MM.1S (cell line): ENCODE measurements at regions not wholly inside any gene's neighbourhood (a gene's known extent, or its start where the extent isn't known, plus 50 kb on each side); places are given as distances from the start of the nearest gene placed in this dataset.

ENCODE experiments used
- DNase-seq: peaks from one replicate; pipeline ENCODE4 v3.0.0-alpha.2; 2015
- H2AFZ ChIP-seq: fragments of 300-600 bp; sonication (generic); 2 replicates; pipeline ENCODE4 v1.6.0; 2016; ENCODE audit warnings: antibody characterized with exemption, low read length
- H3F3A ChIP-seq: fragments of 300-600 bp; sonication (generic); 2 replicates; pipeline ENCODE4 v1.6.1; 2016; ENCODE audit warnings: mild to moderate bottlenecking, antibody characterized with exemption, low read length, moderate library complexity, mixed read lengths; ENCODE audit not compliant: insufficient read depth
- H3K27ac ChIP-seq: fragments of 300-600 bp; sonication (generic); 2 replicates; pipeline ENCODE4 v1.5.1; 2016; ENCODE audit warnings: mild to moderate bottlenecking, low read length
- H3K27me3 ChIP-seq: fragments of 300-600 bp; sonication (generic); replicated peaks from 2 replicates; pipeline ENCODE4 v1.6.0; 2016; ENCODE audit warnings: low read length; ENCODE audit not compliant: insufficient read depth
- H3K36me3 ChIP-seq: fragments of 300-600 bp; sonication (generic); replicated peaks from 2 replicates; pipeline ENCODE4 v1.6.1; 2016; ENCODE audit warnings: mild to moderate bottlenecking, low read length, mixed read lengths; ENCODE audit not compliant: insufficient read depth
- H3K4me1 ChIP-seq: fragments of 300-600 bp; sonication (generic); 2 replicates; pipeline ENCODE4 v1.6.1; 2016; ENCODE audit warnings: low read length, mixed read lengths
- H3K4me2 ChIP-seq: fragments of 300-600 bp; sonication (generic); 2 replicates; pipeline ENCODE4 v1.6.0; 2016; ENCODE audit warnings: low read depth, low read length
- H3K4me3 ChIP-seq: fragments of 300-600 bp; sonication (generic); 2 replicates; pipeline ENCODE4 v1.5.1; 2016; ENCODE audit warnings: low read length, mixed read lengths
- H3K79me2 ChIP-seq: fragments of 300-600 bp; sonication (generic); 2 replicates; pipeline ENCODE4 v1.6.1; 2016; ENCODE audit warnings: mixed run types, low read length, mixed read lengths
- H3K9ac ChIP-seq: fragments of 300-600 bp; sonication (generic); 2 replicates; pipeline ENCODE4 v1.6.1; 2016; ENCODE audit warnings: low read length, mixed read lengths
- H3K9me2 ChIP-seq: fragments of 300-600 bp; sonication (generic); replicated peaks from 2 replicates; pipeline ENCODE4 v1.6.1; 2016; ENCODE audit warnings: mild to moderate bottlenecking, low read length, mixed read lengths; ENCODE audit not compliant: insufficient read depth
- H3K9me3 ChIP-seq: fragments of 300-600 bp; sonication (generic); replicated peaks from 2 replicates; pipeline ENCODE4 v1.6.1; 2016; ENCODE audit warnings: mild to moderate bottlenecking, low read length, mixed read lengths; ENCODE audit not compliant: insufficient read depth
- H4K20me1 ChIP-seq: fragments of 300-600 bp; sonication (generic); 2 replicates; pipeline ENCODE4 v1.6.1; 2016; ENCODE audit warnings: mild to moderate bottlenecking, low read length, moderate library complexity, mixed read lengths; ENCODE audit not compliant: insufficient read depth
- EZH2 ChIP-seq: fragments of 300-600 bp; sonication (generic); optimal IDR thresholded peaks from 2 replicates; pipeline ENCODE3; 2017; ENCODE audit warnings: low read depth, mild to moderate bottlenecking, antibody characterized with exemption, low read length, mixed read lengths
- EZH2phosphoT487 ChIP-seq: fragments of 300-600 bp; sonication (generic); IDR thresholded peaks from 2 replicates; pipeline ENCODE4 v1.6.1; 2018; ENCODE audit warnings: antibody characterized with exemption, low read length
- TF ChIP-seq, protein P1 (sequence below): fragments of 300-600 bp; sonication (generic); IDR thresholded peaks from 2 replicates; pipeline ENCODE4 v1.5.1; 2016; ENCODE audit warnings: antibody characterized with exemption, low read length, mixed read lengths

DNA sequence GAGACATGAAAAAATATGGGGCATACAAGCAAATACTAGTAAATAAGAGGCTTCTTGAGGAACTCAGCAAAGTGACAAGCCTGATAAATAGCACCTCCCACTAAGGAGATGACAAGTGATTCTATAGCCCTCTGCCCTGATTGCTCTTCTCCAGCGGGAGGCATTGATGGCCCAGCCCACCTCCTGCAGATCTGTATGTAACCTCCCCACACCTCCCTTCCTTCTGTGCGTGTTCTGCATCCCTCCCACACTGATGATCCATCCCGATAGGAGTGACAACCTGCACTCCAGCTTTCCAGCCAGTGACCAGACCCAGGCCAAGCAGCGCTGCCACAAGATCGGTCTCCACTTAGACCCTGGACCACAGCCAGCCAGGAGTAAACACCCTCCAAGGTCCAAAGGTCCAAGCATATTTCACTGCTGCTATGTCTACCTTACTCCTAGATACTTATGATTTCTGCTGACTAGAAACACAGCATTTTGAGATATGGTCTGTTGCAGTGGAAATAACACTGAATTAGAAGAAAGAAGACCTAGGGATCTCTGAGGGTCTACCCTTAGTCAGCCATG is 176.1 kb downstream of the BRINP2 start:
- TF ChIP-seq, protein P1, sequence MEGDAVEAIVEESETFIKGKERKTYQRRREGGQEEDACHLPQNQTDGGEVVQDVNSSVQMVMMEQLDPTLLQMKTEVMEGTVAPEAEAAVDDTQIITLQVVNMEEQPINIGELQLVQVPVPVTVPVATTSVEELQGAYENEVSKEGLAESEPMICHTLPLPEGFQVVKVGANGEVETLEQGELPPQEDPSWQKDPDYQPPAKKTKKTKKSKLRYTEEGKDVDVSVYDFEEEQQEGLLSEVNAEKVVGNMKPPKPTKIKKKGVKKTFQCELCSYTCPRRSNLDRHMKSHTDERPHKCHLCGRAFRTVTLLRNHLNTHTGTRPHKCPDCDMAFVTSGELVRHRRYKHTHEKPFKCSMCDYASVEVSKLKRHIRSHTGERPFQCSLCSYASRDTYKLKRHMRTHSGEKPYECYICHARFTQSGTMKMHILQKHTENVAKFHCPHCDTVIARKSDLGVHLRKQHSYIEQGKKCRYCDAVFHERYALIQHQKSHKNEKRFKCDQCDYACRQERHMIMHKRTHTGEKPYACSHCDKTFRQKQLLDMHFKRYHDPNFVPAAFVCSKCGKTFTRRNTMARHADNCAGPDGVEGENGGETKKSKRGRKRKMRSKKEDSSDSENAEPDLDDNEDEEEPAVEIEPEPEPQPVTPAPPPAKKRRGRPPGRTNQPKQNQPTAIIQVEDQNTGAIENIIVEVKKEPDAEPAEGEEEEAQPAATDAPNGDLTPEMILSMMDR, result no peak
- no peak for TF ChIP-seq EZH2
- H3K27ac ChIP-seq, result no peak overlapping the region

DNA sequence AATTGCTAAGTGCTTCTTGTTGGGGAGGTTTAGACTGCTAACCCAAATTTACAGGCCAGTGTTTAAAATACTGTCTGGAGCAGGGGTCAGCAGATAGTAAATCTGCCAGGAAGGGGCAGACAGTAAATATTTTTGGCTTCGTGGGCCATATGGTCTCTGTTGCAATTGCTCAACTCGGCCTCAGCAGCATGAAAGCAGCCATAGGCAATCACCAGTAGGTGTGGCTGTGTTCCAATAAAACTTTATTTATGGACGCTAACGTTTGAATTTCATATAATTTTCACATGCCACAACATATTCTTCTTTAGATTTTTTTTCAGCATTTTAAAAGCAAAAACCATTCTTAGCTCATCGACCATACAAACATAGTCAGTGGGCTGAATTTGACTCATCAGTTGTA is 172.7 kb downstream of the BRINP2 start:
- Histone ChIP-seq H3K79me2 (no peaks in the 10 kb centered on the region), H3K27ac (no peak overlapping the region), H3K4me1 (no peaks in the 10 kb centered on the region), H3K4me3 (no peak overlapping the region), H3F3A (no peaks in the 10 kb centered on the region), H3K4me2 (no peak overlapping the region), H3K9me3 (no peaks in the 10 kb centered on the region), H2AFZ (no peak overlapping the region), H3K9ac (no peak overlapping the region), H4K20me1 (no peaks in the 10 kb centered on the region), H3K36me3 (no peaks in the 10 kb centered on the region), H3K27me3 (no peaks in the 10 kb centered on the region), H3K9me2 (no peaks in the 10 kb centered on the region)
- TF ChIP-seq EZH2 (no peak), EZH2phosphoT487 (no peak)
- TF ChIP-seq, protein P1, result no peak
- DNase-seq, result no peak

More for the DNA sequence above, 176.1 kb downstream of the BRINP2 start:
- no peaks in the 10 kb centered on the region for H3F3A ChIP-seq
- no peaks in the 10 kb centered on the region for H3K36me3 ChIP-seq
- no peaks in the 10 kb centered on the region for H3K4me1 ChIP-seq
- H3K4me3 ChIP-seq, result no peak overlapping the region
- no peaks in the 10 kb centered on the region for H3K9me2 ChIP-seq
- no peaks in the 10 kb centered on the region for H4K20me1 ChIP-seq
- H2AFZ ChIP-seq, result no peak overlapping the region
- H3K4me2 ChIP-seq, result no peak overlapping the region
- no peak for DNase-seq
- no peaks in the 10 kb centered on the region for H3K79me2 ChIP-seq
- no peaks in the 10 kb centered on the region for H3K9me3 ChIP-seq
- no peak overlapping the region for H3K9ac ChIP-seq
- H3K27me3 ChIP-seq, result no peaks in the 10 kb centered on the region

DNA sequence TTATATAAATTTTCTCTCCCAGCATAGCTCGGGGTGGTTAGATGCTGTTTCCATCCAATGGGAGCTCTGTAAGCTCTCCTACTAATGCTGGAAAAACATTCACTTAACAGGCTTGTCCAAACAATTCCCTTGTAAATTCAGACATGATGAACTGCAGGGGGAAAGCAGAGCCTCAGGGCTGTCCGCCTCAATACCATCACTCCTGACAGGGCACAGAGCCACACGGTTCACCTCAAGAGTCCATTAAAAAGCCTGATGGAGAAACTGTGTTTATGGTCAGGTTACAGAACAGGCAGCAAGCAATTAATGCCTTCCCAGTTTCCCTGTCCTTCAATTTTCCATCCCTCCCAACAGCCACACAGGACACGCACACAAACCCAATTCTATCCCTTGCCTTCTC is 171.0 kb downstream of the BRINP2 start:
- Histone ChIP-seq H3K4me2 (no peak overlapping the region), H4K20me1 (no peaks in the 10 kb centered on the region), H2AFZ (no peak overlapping the region), H3K27me3 (no peaks in the 10 kb centered on the region), H3K79me2 (no peaks in the 10 kb centered on the region), H3K36me3 (no peaks in the 10 kb centered on the region), H3K4me3 (no peak overlapping the region), H3K9me2 (no peaks in the 10 kb centered on the region), H3K9ac (no peak overlapping the region), H3K27ac (no peak overlapping the region), H3F3A (no peaks in the 10 kb centered on the region), H3K4me1 (no peaks in the 10 kb centered on the region), H3K9me3 (no peaks in the 10 kb centered on the region)
- TF ChIP-seq, protein P1, result no peak
- TF ChIP-seq EZH2, result no peak
- TF ChIP-seq EZH2phosphoT487, result no peak
- no peak for DNase-seq
